Neural crest cell (in vitro differentiated cells): ENCODE measurements at regions not wholly inside any gene's neighbourhood (a gene's known extent, or its start where the extent isn't known, plus 50 kb on each side); places are given as distances from the start of the nearest gene placed in this dataset.

ENCODE experiments used
- DNase-seq: peaks from one replicate; pipeline ENCODE4 v3.0.0; 2021; ENCODE audit warnings: low read depth, mixed read lengths, low spot score
- H3K27ac Mint-ChIP-seq: one replicate; pipeline ENCODE4 v1.8.0; 2021; ENCODE audit warnings: mild to moderate bottlenecking, mixed read lengths; ENCODE audit not compliant: unreplicated experiment
- H3K27me3 Mint-ChIP-seq: 2 replicates; pipeline ENCODE4 v1.8.0; 2021; ENCODE audit warnings: low read depth, mild to moderate bottlenecking, mixed read lengths
- H3K36me3 Mint-ChIP-seq: 2 replicates; pipeline ENCODE4 v1.8.0; 2021; ENCODE audit warnings: low read depth, mild to moderate bottlenecking, mixed read lengths
- H3K4me1 Mint-ChIP-seq: 2 replicates; pipeline ENCODE4 v1.8.0; 2021; ENCODE audit warnings: mixed read lengths
- H3K4me3 Mint-ChIP-seq: one replicate; pipeline ENCODE4 v1.8.0; 2021; ENCODE audit warnings: mild to moderate bottlenecking, mixed read lengths
- H3K9me3 Mint-ChIP-seq: 2 replicates; pipeline ENCODE4 v1.8.0; 2021; ENCODE audit warnings: mixed read lengths
- TF ChIP-seq, protein P1 (sequence below): fragments of 200-600 bp; sonication (generic); conservative IDR thresholded peaks from 2 replicates; pipeline ENCODE4 v1.5.0; 2021; ENCODE audit warnings: antibody characterized with exemption, mild to moderate bottlenecking

- H3K4me1 Mint-ChIP-seq = peaks cover 20% of the 10 kb centered on the region
- H3K4me3 Mint-ChIP-seq = no peak overlapping the region
- H3K27me3 Mint-ChIP-seq = no peaks in the 10 kb centered on the region
- no peaks in the 10 kb centered on the region for H3K36me3 Mint-ChIP-seq
- peaks cover 2% of the 10 kb centered on the region for H3K9me3 Mint-ChIP-seq
- H3K27ac Mint-ChIP-seq = peak overlapping the region; percentile 16
- TF ChIP-seq, protein P1, sequence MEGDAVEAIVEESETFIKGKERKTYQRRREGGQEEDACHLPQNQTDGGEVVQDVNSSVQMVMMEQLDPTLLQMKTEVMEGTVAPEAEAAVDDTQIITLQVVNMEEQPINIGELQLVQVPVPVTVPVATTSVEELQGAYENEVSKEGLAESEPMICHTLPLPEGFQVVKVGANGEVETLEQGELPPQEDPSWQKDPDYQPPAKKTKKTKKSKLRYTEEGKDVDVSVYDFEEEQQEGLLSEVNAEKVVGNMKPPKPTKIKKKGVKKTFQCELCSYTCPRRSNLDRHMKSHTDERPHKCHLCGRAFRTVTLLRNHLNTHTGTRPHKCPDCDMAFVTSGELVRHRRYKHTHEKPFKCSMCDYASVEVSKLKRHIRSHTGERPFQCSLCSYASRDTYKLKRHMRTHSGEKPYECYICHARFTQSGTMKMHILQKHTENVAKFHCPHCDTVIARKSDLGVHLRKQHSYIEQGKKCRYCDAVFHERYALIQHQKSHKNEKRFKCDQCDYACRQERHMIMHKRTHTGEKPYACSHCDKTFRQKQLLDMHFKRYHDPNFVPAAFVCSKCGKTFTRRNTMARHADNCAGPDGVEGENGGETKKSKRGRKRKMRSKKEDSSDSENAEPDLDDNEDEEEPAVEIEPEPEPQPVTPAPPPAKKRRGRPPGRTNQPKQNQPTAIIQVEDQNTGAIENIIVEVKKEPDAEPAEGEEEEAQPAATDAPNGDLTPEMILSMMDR = no peak
- no peak for DNase-seq
Observed at GRCh38 chr14:89630101-89630829, 213.2 kb upstream of the FOXN3 start.

GRCh38 chr14:89629383-89629782 lies 212.3 kb upstream of the FOXN3 start:
- Mint-ChIP-seq H3K9me3 (peaks cover 2% of the 10 kb centered on the region), H3K4me3 (no peak overlapping the region), H3K27me3 (no peaks in the 10 kb centered on the region), H3K4me1 (peaks cover 20% of the 10 kb centered on the region), H3K36me3 (no peaks in the 10 kb centered on the region), H3K27ac (no peak overlapping the region)
- no peak for DNase-seq
- TF ChIP-seq, protein P1 = no peak

GRCh38 chr14:89628521-89628920 lies 211.5 kb upstream of the FOXN3 start:
- Mint-ChIP-seq H3K9me3 (peaks cover 2% of the 10 kb centered on the region), H3K27me3 (no peaks in the 10 kb centered on the region), H3K36me3 (no peaks in the 10 kb centered on the region), H3K27ac (no peak overlapping the region), H3K4me3 (no peak overlapping the region), H3K4me1 (peaks cover 20% of the 10 kb centered on the region)
- DNase-seq = no peak
- TF ChIP-seq, protein P1 = no peak

GRCh38 chr14:89626233-89626806 lies 209.3 kb upstream of the FOXN3 start:
- no peak overlapping the region for H3K4me3 Mint-ChIP-seq
- TF ChIP-seq, protein P1 = no peak
- no peaks in the 10 kb centered on the region for H3K36me3 Mint-ChIP-seq
- DNase-seq = no peak
- H3K27ac Mint-ChIP-seq = no peak overlapping the region
- H3K4me1 Mint-ChIP-seq = peaks cover 22% of the 10 kb centered on the region
- peaks cover 2% of the 10 kb centered on the region for H3K27me3 Mint-ChIP-seq
- peaks cover 2% of the 10 kb centered on the region for H3K9me3 Mint-ChIP-seq

GRCh38 chr14:89625731-89626232 lies 208.7 kb upstream of the FOXN3 start:
- Mint-ChIP-seq H3K36me3 (no peaks in the 10 kb centered on the region), H3K4me1 (peaks cover 17% of the 10 kb centered on the region), H3K4me3 (no peak overlapping the region), H3K27me3 (peaks cover 6% of the 10 kb centered on the region), H3K9me3 (no peaks in the 10 kb centered on the region), H3K27ac (no peak overlapping the region)
- TF ChIP-seq, protein P1 = no peak
- no peak for DNase-seq
